H1 (cell line): ENCODE measurements at regions not wholly inside any gene's neighbourhood (a gene's known extent, or its start where the extent isn't known, plus 50 kb on each side); places are given as distances from the start of the nearest gene placed in this dataset.

Experiments used
- CTCF ChIA-PET: fragments of 300-600 bp; sonication (Branson Sonifier 250); formaldehyde crosslinking; loops from one replicate; lab custom pipeline; 2021; ENCODE audit not compliant: partially characterized antibody; lab: Charles Lee
- POLR2A ChIA-PET: fragments of 300-600 bp; sonication (Branson Sonifier 250); formaldehyde crosslinking; loops from one replicate; lab custom pipeline; 2021; ENCODE audit warnings: inconsistent platforms; ENCODE audit not compliant: partially characterized antibody; lab: Charles Lee
- DNase-seq, 2 experiments: peaks; one replicate each; pipeline versions ENCODE4 v3.0.0 to v3.0.0-alpha.2; 2010 to 2022; ENCODE audit warnings: low spot score in 2 of 2, low read depth in 1 of 2, mixed read lengths in 1 of 2
- FAIRE-seq: peaks from 2 replicates; lab custom pipeline; 2011; peaks lifted over from hg19 to GRCh38; lab: Jason Lieb, UNC
- H2AFZ ChIP-seq: 2 replicates; pipeline ENCODE4 v1.8.1; 2012; ENCODE audit warnings: low read length, inconsistent platforms
- H2AK5ac ChIP-seq: 2 replicates; pipeline ENCODE4 v1.6.1; 2013; ENCODE audit warnings: low read depth, low read length
- H2BK120ac ChIP-seq: replicated peaks from 2 replicates; pipeline ENCODE3; 2013; ENCODE audit warnings: low read depth, low read length, inconsistent platforms
- H2BK12ac ChIP-seq: 2 replicates; pipeline ENCODE4 v1.6.1; 2013; ENCODE audit warnings: low read depth, low read length
- H2BK15ac ChIP-seq: 2 replicates; pipeline ENCODE4 v1.6.1; 2013; ENCODE audit warnings: low read length
- H2BK20ac ChIP-seq: 2 replicates; pipeline ENCODE4 v1.6.1; 2013; ENCODE audit warnings: low read length
- H2BK5ac ChIP-seq: 2 replicates; pipeline ENCODE4 v1.6.1; 2013; ENCODE audit warnings: low read depth, low read length
- H3K14ac ChIP-seq: 2 replicates; pipeline ENCODE4 v1.6.1; 2013; ENCODE audit warnings: inconsistent platforms; ENCODE audit not compliant: insufficient read length
- H3K18ac ChIP-seq: 2 replicates; pipeline ENCODE4 v1.6.1; 2013; ENCODE audit warnings: low read length; ENCODE audit errors: extremely low read depth
- H3K23ac ChIP-seq: 2 replicates; pipeline ENCODE4 v1.6.1; 2013; ENCODE audit warnings: inconsistent platforms; ENCODE audit not compliant: insufficient read length
- H3K23me2 ChIP-seq: 2 replicates; pipeline ENCODE4 v1.6.1; 2013; ENCODE audit warnings: low read depth, low read length
- H3K27ac ChIP-seq: 2 replicates; pipeline ENCODE4 v1.6.1; 2011; ENCODE audit warnings: low read depth, low read length, inconsistent platforms
- H3K27me3 ChIP-seq, 4 experiments: replicated peaks in 1 of 4; 1 replicate in 1 of 4; 2 replicates in 3 of 4; pipeline versions ENCODE4 v1.6.1 to v1.8.1; 2011 to 2013; ENCODE audit warnings: low read length in 3 of 4, mild to moderate bottlenecking in 3 of 4, inconsistent platforms in 2 of 4, mixed read lengths in 2 of 4, moderate library complexity in 1 of 4; ENCODE audit not compliant: control insufficient read depth in 3 of 4, insufficient read depth in 3 of 4; ENCODE audit errors: extremely low read depth in 1 of 4
- H3K36me3 ChIP-seq, 4 experiments: 2 replicates each; pipeline versions ENCODE4 v1.6.1 to v1.8.1; 2011 to 2013; ENCODE audit warnings: mild to moderate bottlenecking in 4 of 4, low read length in 3 of 4, moderate library complexity in 2 of 4, control low read depth in 1 of 4, inconsistent platforms in 1 of 4; ENCODE audit not compliant: insufficient read depth in 4 of 4, control insufficient read depth in 2 of 4
- H3K4ac ChIP-seq: replicated peaks from 2 replicates; pipeline ENCODE3; 2013; ENCODE audit warnings: low read length, low read depth, mixed read lengths, inconsistent platforms; ENCODE audit not compliant: insufficient read length
- H3K4me1 ChIP-seq, 4 experiments: replicated peaks in 1 of 4; 1 replicate in 1 of 4; 2 replicates in 3 of 4; pipeline versions ENCODE4 v1.6.1 to v1.8.1; 2011 to 2013; ENCODE audit warnings: low read length in 3 of 4, inconsistent platforms in 2 of 4, mixed read lengths in 1 of 4; ENCODE audit not compliant: insufficient read depth in 4 of 4, control insufficient read depth in 3 of 4
- H3K4me2 ChIP-seq, 2 experiments: 2 replicates each; pipeline versions ENCODE4 v1.6.1 to v1.8.1; 2011 to 2013; ENCODE audit warnings: low read depth in 2 of 2, low read length in 2 of 2, control low read depth in 1 of 2, inconsistent platforms in 1 of 2, mild to moderate bottlenecking in 1 of 2; ENCODE audit not compliant: insufficient read depth in 1 of 2
- H3K4me3 ChIP-seq, 4 experiments: fragments of 200-600, 300-600 bp in 1 of 4; sonication (generic), shearing (Covaris generic), sonication (Bioruptor Twin) in 1 of 4; 2 replicates each; pipeline versions ENCODE4 v1.5.1 to v1.8.1; 2011 to 2016; ENCODE audit warnings: low read length in 4 of 4, low read depth in 3 of 4, control low read depth in 2 of 4, inconsistent platforms in 2 of 4, mild to moderate bottlenecking in 2 of 4, mixed read lengths in 1 of 4, moderate library complexity in 1 of 4; ENCODE audit not compliant: insufficient read depth in 2 of 4; ENCODE audit errors: extremely low read depth in 1 of 4
- H3K56ac ChIP-seq: replicated peaks from 2 replicates; pipeline ENCODE3; 2013; ENCODE audit warnings: low read depth, mild to moderate bottlenecking, mixed read lengths, low read length, inconsistent platforms; ENCODE audit not compliant: insufficient read length
- H3K79me1 ChIP-seq: 2 replicates; pipeline ENCODE4 v1.6.1; 2013; ENCODE audit warnings: low read depth, low read length, control low read depth
- H3K79me2 ChIP-seq, 2 experiments: 2 replicates each; pipeline versions ENCODE4 v1.6.1 to v1.8.1; 2012 to 2013; ENCODE audit warnings: low read length in 2 of 2, mild to moderate bottlenecking in 2 of 2, inconsistent platforms in 1 of 2; ENCODE audit not compliant: insufficient read depth in 2 of 2, control insufficient read depth in 1 of 2
- H3K9ac ChIP-seq, 4 experiments: replicated peaks in 1 of 4; 1 replicate in 1 of 4; 2 replicates in 3 of 4; pipeline versions ENCODE4 v1.6.1 to v1.8.1; 2011 to 2013; ENCODE audit warnings: low read depth in 3 of 4, low read length in 3 of 4, control low read depth in 2 of 4, mild to moderate bottlenecking in 2 of 4, moderate library complexity in 2 of 4, inconsistent platforms in 1 of 4; ENCODE audit errors: extremely low read depth in 1 of 4
- H3K9me3 ChIP-seq, 2 experiments: 2 replicates each; pipeline versions ENCODE4 v1.6.1 to v1.8.1; 2012 to 2013; ENCODE audit warnings: mild to moderate bottlenecking in 2 of 2, moderate library complexity in 2 of 2, control low read depth in 1 of 2, inconsistent platforms in 1 of 2, low read depth in 1 of 2, low read length in 1 of 2, mixed read lengths in 1 of 2; ENCODE audit not compliant: insufficient read depth in 2 of 2
- H4K20me1 ChIP-seq, 2 experiments: replicated peaks in 1 of 2; 2 replicates each; pipeline versions ENCODE3 to v1.8.1; 2011 to 2013; ENCODE audit warnings: inconsistent platforms in 2 of 2, low read length in 2 of 2, mild to moderate bottlenecking in 1 of 2; ENCODE audit not compliant: insufficient read depth in 2 of 2, control insufficient read depth in 1 of 2
- H4K5ac ChIP-seq: 2 replicates; pipeline ENCODE4 v1.6.1; 2013; ENCODE audit warnings: low read length, low read depth, mixed read lengths, inconsistent platforms; ENCODE audit not compliant: insufficient read length
- H4K8ac ChIP-seq: 2 replicates; pipeline ENCODE4 v1.8.0; 2013; ENCODE audit warnings: mild to moderate bottlenecking, moderate library complexity, low read length, inconsistent platforms; ENCODE audit not compliant: insufficient read depth; ENCODE audit errors: extremely low read depth
- H4K91ac ChIP-seq: replicated peaks from 2 replicates; pipeline ENCODE3; 2013; ENCODE audit warnings: low read length, mixed read lengths, inconsistent platforms; ENCODE audit not compliant: insufficient read length
- ASH2L ChIP-seq: fragments of 200-600, 300-600 bp; sonication (generic); IDR thresholded peaks from one replicate; pipeline ENCODE4 v1.7.1; 2017; ENCODE audit warnings: low read length
- ATF2 ChIP-seq: IDR thresholded peaks from 2 replicates; pipeline ENCODE4 v1.6.1; 2012; ENCODE audit warnings: low read length, inconsistent platforms
- BRCA1 ChIP-seq: IDR thresholded peaks from 2 replicates; pipeline ENCODE4 v1.6.1; 2012; ENCODE audit warnings: low read depth, low read length, improper control_type of control experiment
- EP300 ChIP-seq, 2 experiments: IDR thresholded peaks; 1 replicate in 1 of 2; 2 replicates in 1 of 2; pipeline ENCODE4 v1.6.1; 2011 to 2012; ENCODE audit warnings: low read depth in 2 of 2, low read length in 2 of 2, mild to moderate bottlenecking in 2 of 2, borderline replicate concordance in 1 of 2, inconsistent platforms in 1 of 2, moderate library complexity in 1 of 2
- GTF2F1 ChIP-seq: IDR thresholded peaks from 2 replicates; pipeline ENCODE4 v1.6.1; 2012; ENCODE audit warnings: low read depth, low read length, improper control_type of control experiment, borderline replicate concordance
- MAFK ChIP-seq: IDR thresholded peaks from 2 replicates; pipeline ENCODE4 v1.6.1; 2012; ENCODE audit warnings: low read depth, mild to moderate bottlenecking, improper control_type of control experiment, low read length
- NANOG ChIP-seq: IDR thresholded peaks from 2 replicates; pipeline ENCODE4 v1.6.1; 2011; ENCODE audit warnings: low read length, low read depth, mild to moderate bottlenecking, inconsistent platforms; ENCODE audit not compliant: insufficient read depth, poor library complexity, severe bottlenecking
- POU5F1 ChIP-seq: IDR thresholded peaks from 2 replicates; pipeline ENCODE4 v1.6.1; 2011; ENCODE audit warnings: low read depth, mild to moderate bottlenecking, low read length, moderate library complexity
- RFX5 ChIP-seq: IDR thresholded peaks from 2 replicates; pipeline ENCODE4 v1.6.1; 2011; ENCODE audit warnings: low read depth, low read length, improper control_type of control experiment, borderline replicate concordance
- SIX5 ChIP-seq: IDR thresholded peaks from 2 replicates; pipeline ENCODE4 v1.6.1; 2011; ENCODE audit warnings: mild to moderate bottlenecking, low read depth, low read length
- SP1 ChIP-seq: IDR thresholded peaks from 2 replicates; pipeline ENCODE4 v1.6.1; 2011; ENCODE audit warnings: low read depth, low read length
- YY1 ChIP-seq: IDR thresholded peaks from 2 replicates; pipeline ENCODE4 v1.6.1; 2011; ENCODE audit warnings: low read depth, mild to moderate bottlenecking, low read length
- WGBS, 2 experiments: shearing (Covaris generic) in 1 of 2; methylation state at CpG; one replicate each; pipeline versions ENCODE4 v1.1.6 to v1.1.7; 2013 to 2015; ENCODE audit warnings: low lambda C conversion rate in 2 of 2, mixed read lengths in 2 of 2, inconsistent platforms in 1 of 2, low coverage in 1 of 2, missing lambda C conversion rate in 1 of 2; ENCODE audit not compliant: insufficient replicate concordance in 2 of 2, insufficient coverage in 1 of 2, insufficient read length in 1 of 2; ENCODE audit errors: extremely low coverage in 1 of 2, missing lambda C conversion rate in 1 of 2; 5-methylcytosine and 5-hydroxymethylcytosine counted together

GRCh38 chr7:1336509-1336908 lies 103.8 kb downstream of the UNCX start:
- no peak overlapping the region for H2AK5ac ChIP-seq
- H2AFZ ChIP-seq = no peak overlapping the region
- H4K5ac ChIP-seq = no peak overlapping the region
- H3K36me3 ChIP-seq = no peaks in the 10 kb centered on the region
- H3K9ac ChIP-seq = no peak overlapping the region
- H3K4me2 ChIP-seq = no peak overlapping the region
- H3K27ac ChIP-seq = no peak overlapping the region
- H3K4me1 ChIP-seq = no peaks in the 10 kb centered on the region
- DNase-seq (no peak), FAIRE-seq (no peak)
- no peak overlapping the region for H2BK12ac ChIP-seq
- H2BK120ac ChIP-seq = no peak overlapping the region
- no peak overlapping the region for H3K4me3 ChIP-seq
- ChIA-PET CTCF (interaction anchor here (0.9 to 1.4 kb wide), 2 partner anchors 21 to 96 kb away, joined by 3 to 4 read pairs; no protein-coding TSS in a partner anchor), POLR2A (no interaction called here)
- H3K79me2 ChIP-seq = no peaks in the 10 kb centered on the region
- no peaks in the 10 kb centered on the region for H3K79me1 ChIP-seq
- no peak overlapping the region for H3K23ac ChIP-seq
- H3K14ac ChIP-seq = no peak overlapping the region
- no peaks in the 10 kb centered on the region for H4K20me1 ChIP-seq
- no peaks in the 10 kb centered on the region for H3K23me2 ChIP-seq
- no peak overlapping the region for H3K18ac ChIP-seq
- no peak overlapping the region for H4K8ac ChIP-seq
- no peak overlapping the region for H2BK15ac ChIP-seq
- WGBS, 2 experiments = 93% methylated on average over 3 of the region's 3 CpGs; no CpG with 5 or more reads in 1 of the 2 experiments
- no peak overlapping the region for H3K4ac ChIP-seq
- TF ChIP-seq ATF2 (no peak), RFX5 (no peak), GTF2F1 (no peak), ASH2L (no peak), BRCA1 (no peak), SP1 (no peak), SIX5 (no peak), POU5F1 (no peak), NANOG (no peak), YY1 (no peak), EP300 (IDR thresholded peaks at IDR 0.05; ENCODE audit: borderline replicate concordance in 1 of 2, low read depth in 2 of 2, low read length in 2 of 2) (no peak), MAFK (no peak)
- no peak overlapping the region for H2BK5ac ChIP-seq
- no peak overlapping the region for H3K56ac ChIP-seq
- H2BK20ac ChIP-seq = no peak overlapping the region
- H3K9me3 ChIP-seq = no peaks in the 10 kb centered on the region
- H4K91ac ChIP-seq = no peak overlapping the region
- H3K27me3 ChIP-seq = no peaks in the 10 kb centered on the region
